Activated CD4-positive, alpha-beta T cell treated with anti-CD3 and anti-CD28 coated beads for 24 hours (primary cell): ENCODE measurements at regions not wholly inside any gene's neighbourhood (a gene's known extent, or its start where the extent isn't known, plus 50 kb on each side); places are given as distances from the start of the nearest gene placed in this dataset.

Experiments
- DNase-seq, 2 donors: peaks; one replicate each; pipeline ENCODE4 v3.0.0-alpha.2; 2020; ENCODE audit warnings: low read depth in 2 of 2

DNA sequence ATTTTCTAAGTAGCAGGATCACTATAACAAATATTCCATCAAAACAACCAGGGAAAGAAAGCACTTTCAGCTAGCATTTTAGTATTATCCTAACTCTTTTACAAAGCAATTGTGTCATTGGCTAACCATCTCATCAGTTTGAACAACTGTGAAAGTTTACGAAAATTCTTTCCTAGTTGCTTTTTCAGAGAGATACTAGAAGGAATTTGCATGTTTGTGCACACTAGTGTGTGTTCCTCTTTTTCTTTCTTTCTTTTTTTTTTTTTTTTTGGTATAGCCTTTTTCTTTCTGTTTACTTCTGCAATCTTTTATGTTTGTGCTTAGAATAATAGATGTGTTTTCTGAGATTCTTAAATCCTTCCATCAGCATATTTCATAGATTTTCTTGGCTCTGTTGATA lies 124.7 kb upstream of the SEMA6A start:
- DNase-seq = no peak

DNA sequence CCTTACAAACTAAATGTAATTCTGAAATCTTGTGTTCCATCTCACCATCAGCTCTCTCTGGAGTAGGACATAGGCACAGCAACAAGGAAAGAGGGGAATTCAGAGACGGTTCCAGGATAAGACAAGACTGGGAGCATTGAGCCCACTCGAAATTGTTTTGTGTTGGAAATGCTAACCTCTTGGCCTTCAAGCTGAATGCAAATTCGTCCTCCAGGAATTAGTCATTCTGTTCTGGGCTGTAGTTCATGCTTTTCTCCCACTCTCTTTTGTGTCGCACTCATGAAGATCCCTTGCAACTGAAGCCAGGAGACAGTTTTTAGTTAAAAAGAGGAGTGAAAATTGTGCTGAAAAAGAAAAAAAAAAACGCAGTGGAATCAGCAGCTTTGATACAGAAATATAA lies 121.7 kb upstream of the SEMA6A start:
- DNase-seq = no peak

DNA sequence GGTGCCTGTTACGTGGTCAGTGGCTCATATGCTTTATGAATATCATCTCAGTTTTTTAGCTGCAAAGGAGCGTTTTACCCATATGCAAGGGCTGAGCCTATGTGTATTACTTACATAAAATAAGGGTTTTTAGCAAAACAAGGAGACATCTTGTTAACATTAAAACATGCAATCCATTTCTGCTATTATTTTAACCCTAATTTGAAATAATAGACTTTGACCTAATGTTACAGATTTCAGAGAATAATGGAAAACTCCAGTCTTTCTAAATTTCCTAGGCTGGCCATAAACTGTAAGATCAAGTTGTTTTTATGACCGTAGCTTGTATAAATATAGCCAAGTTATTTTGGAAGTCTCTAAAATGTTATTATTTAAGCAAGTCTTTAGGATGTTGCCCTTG lies 121.1 kb upstream of the SEMA6A start:
- no peak for DNase-seq

DNA sequence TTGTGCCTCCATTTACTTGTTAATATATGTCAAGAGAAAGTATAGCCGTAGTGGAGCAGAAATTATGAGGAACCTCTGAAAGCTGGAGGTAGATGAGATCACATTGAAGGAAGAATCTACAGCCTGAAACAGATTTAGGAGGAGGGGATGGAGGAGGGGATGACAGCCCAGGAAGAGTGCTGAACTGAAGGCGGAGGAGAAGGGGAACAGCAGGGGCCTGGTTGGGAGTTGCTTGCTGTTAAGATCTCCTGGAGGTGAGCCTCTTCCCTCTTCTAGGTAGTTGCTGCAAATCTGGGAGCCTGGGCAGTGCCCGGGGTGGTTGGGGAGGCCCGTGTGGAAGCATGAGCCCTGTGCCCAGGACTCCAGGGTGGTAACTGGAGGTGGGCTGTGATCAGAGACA lies 111.8 kb upstream of the SEMA6A start:
- no peak for DNase-seq

DNA sequence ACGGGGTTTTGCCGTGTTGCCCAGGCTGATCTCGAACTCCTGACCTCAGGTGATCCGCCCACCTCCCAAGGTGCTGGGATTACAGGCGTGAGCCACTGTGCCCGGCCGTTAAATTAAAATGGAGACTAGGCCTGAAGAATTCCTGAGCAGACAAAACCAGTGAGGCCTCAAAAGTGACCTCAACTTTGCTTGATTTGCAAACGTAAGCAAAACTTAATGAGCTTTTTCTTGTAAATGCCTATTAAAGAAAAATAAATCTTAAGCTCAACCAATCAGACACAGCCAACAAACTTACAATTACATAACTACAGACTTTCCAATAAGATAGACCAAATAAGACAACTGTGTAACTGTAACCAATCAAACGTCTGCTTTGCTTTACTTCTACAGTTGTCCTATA lies 111.3 kb upstream of the SEMA6A start:
- DNase-seq = no peak

DNA sequence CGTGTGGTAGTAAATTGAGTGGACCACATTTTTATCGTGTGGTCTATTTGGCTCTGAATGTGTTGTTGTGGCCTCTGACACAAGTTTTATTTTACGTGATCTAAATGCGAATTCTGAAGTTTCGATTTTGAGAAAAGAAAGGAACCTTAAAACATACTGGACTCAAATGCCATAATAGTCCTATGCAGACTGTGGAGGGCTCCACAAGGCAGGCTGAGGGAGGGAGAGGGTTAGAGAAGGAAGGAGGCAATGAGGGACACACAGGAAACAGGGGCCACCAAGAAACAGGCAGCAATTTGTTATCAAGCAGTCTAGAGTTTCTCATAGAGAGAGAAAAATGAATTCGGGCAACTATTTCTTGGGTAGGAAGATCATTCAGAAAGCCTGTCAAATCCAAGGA lies 110.4 kb upstream of the SEMA6A start:
- DNase-seq = no peak

DNA sequence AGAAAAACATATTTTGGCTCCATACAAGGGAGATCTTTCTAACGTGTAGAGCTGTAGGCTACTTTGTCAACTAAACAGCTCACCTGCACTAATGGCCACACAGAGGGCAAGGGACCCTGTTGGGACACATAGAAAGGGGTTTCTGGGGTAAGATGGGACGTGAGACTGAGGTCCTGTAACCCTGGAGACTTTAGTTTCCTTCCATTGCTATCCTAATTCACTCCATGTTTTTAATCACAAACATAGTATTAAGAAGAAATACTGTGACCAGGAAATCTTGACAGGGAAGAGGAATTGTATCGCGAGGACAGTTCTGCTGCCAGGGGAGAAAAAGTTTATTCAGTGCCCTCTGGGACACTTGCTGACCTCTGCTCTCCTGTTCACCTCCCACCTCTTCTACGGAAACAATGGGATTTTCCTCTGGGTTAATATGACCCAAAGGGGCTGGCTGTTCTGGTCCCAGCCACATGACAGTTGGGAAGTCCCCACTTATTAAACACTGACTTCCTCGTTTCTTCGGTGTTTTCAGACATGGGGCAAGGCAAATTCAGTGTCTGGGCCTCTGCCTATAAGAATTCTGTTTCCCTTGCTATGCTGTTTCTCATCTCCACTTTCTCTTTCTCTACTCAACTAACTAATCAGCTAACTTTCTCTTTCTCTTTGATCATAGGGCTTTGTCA lies 106.9 kb upstream of the SEMA6A start:
- no peak for DNase-seq

DNA sequence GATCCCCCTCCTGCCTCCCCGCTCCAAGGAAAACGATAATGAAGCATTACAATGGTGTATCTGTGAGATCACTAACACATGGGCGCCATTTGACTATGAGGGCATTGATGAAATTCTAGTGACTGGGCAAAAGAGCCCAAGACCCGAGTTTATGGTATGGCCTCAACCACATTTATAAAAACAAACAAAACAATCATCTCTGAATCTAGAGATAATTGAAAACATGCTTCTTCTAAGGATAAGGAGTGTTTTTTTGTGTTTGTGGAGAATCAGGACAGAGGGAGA lies 100.9 kb upstream of the SEMA6A start:
- no peak for DNase-seq

DNA sequence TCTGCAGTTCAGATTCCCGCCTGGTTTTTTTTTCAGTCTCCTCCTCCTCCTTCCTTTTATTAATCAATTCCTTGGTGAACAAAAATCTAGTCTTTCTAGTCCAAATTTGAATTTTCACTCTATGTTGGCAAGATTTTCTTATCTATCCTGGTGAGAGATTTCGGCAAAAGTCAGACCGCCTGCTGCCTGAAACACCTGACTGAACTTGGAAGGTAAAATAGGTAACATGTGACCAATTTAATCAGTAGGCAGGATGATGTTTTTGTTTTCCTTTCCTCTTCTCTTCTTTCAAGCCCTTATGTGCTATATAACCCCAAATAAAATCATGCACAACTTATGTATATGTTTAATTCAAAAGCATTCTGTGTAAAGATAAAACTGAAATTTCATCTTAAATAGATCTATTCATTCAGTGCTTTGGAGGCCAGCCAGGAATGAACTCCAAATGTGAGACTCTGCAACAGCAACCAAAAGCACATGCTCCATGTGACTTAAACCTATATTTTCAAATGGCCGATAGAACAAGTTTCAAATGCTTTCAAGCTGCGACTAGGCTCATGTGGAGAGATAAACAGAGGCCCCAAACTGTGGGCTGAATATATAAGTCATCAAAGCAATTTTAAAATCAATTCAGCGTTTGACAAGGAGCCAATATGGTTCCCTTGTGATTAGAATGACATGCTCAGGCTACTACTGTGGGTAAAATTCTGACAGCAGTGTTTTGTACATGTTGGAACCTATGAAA lies 100.4 kb upstream of the SEMA6A start:
- DNase-seq = no peak

DNA sequence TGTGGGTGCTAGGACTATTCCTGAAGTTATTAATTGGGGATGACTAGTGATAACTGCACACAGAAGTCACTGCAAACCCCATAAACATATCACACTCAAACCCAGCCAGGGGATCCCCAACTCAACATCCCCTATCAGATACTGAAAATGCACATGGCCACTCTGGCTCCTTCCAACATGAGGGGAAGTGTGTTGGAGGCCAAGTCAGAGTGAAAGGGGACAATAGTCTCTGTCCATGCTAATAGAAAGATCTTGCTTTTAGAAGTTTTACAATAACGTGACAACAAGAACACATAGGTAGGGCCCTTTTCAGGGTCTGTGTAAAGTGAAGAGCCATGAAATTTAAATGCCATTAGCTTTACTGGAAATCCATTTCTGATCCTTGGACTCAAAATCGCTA lies 98.8 kb upstream of the SEMA6A start:
- no peak for DNase-seq

DNA sequence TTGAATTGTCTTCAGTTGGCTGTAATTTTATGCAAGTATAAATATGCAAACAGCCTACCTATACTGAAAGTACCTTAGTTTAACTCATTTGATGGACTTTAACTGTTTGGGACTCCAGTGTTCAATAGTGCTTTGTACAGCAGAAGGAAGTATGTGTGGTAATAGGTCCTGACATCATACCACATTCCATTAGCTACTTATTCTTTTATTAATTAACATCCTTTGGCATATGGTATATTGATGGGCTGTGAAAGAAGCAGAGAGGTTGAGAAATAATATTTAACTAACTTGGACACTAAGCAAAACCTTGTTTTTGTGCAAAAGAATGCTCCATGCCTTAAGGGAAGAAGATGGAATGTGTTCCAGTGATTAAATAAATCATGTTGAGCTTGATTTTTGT lies 97.6 kb upstream of the SEMA6A start:
- DNase-seq = no peak

DNA sequence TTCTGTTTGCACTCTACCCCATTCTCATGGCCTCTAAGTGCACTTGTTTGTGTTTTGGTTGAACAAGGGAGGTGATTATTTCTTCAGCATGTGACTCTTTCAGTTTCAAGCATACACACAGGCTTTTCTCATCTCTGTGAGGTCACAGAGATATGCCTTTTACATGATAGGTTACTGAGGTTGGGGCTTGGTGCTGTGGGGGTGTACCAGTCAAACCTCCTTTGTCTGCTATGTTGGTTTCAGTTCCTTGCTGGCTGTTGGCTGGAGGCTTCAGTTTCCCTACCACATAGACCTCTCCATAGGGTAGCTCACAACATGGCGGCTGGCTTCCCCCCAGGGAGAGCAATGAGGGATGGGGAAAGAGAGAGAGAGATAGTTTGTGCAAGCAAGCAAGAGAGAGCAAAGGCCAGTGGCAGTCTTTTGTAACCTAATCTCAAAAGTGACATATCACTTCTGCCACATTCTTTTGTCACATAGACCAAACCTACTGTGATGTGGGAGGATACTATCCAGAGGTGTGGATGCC lies 96.7 kb upstream of the SEMA6A start:
- no peak for DNase-seq

DNA sequence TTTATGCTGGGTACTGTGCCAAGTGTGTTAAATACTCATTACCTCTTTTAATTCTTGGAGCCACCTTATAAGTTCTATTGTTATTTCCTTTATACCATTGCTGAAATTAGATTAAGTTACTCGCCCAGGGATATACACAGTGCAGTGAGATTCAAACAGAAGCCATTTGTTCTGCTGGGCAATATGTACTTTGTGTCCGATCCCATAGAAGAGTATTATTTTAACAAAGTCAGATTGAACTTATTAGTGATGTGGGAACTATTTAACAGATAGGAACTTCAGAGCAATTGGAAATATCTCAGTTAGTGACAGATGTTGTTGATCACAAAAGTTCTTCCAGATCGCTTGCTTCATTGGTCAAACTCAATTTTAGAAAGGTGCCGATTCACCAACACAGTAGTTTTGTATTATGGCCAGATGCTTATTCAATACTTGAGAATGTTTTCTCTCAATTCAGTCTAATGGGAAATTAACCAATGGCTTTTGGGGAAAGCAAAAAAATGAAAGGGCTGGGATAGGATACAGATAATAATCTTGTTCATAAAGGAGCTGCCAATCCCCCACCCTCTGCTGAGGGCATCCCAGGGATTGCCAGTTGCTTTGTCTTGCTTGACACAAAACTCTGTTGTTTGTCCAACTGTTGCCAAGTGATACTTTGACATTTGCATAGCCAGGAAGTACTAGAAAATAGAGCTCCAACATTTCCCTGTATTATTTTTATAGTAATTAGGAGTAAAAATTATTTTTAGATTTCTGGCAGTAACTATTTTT lies 94.8 kb upstream of the SEMA6A start:
- no peak for DNase-seq

DNA sequence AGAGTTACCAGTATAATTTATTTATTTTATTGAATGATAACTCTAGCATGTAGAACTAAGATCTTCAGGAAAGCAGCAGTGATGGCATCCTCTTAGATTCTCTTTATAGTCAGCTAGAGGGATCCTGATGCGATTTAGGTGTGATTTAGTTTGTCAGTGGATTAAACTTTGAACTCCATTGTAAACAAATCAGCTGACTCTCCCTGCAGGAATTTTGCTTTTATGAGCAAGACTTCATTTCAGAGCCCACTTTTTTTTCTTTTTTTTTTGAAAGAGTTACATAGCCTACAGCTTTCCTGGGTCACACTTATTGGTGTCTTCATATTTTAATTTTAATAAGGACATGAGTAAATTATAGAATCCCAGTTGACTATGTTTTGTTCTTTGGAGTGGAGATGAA lies 93.8 kb upstream of the SEMA6A start:
- DNase-seq = no peak

DNA sequence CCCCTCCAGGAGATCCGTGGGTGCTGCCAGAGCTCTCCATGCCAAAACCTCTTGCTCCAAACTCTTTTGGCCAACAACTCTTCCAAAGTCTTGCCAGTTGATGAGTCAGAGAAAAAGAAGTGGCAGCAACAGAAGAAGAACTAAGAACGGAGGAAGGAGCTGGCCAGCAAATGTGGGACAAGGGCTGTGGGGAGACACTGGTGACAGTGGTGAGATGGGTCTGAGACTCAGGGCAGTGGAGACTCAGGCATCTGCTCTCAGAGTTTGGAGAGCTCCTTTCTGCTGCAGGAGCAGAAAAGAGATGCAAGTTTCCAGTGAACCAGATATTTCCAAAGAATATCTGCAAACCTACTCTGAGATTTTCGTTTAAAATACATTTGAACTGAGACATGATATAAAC lies 92.3 kb upstream of the SEMA6A start:
- no peak for DNase-seq

DNA sequence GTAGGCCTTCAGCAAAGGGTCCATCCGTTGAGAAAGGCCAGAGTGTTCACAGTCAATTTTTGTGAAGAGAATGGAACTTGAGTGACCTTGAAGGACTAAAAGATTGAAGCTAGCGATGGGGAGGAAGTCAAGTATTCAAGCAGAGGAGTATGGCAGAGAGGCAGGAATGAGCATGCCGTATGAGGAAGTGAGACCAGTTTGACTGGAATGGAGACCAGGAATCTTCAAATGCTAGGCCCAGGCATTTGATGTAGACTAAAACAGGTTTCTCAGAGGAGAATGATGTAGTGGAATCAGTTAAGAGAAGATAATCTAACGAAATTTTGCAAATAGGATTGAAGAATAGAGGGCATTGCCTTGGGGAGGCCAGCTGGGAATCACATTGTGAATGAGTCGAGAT lies 90.4 kb upstream of the SEMA6A start:
- DNase-seq = no peak

DNA sequence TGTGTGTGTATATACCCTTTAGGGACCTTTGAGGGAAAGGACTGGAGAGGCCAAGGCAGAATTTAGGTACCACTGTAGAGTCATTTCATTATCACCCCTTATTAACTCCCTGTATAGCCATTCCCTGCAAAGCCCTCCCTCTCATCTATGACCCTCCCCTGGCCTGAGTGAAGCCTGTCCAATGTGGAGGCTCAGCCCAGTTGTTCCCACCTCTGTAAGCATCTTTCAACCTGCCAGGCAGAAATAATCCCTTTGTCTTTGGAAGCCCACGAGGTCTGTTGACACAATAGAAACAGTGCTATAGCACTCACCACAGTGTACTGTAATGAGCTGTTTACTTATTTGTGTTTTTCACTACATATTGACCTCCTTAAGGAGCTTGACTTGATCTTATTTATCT lies 88.5 kb upstream of the SEMA6A start:
- no peak for DNase-seq

DNA sequence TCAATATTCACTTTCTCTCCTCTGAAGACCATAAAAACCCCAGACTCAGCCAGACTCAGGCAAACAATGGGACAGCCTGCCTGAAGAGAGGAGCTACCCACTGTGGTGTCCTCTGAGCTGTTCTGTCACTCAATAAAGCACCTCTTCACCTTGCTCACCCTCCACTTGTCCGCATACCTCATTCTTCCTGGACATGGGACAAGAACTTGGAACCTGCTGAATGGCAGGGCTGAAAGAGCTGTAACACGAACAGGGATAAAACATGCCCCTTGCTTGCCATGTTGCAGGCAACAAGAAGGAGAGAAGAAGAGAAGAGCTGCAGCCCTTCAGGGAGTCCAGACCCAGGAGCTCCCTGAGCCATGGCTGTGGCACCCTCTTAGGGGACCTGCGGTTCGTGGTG lies 86.8 kb upstream of the SEMA6A start:
- DNase-seq = no peak

DNA sequence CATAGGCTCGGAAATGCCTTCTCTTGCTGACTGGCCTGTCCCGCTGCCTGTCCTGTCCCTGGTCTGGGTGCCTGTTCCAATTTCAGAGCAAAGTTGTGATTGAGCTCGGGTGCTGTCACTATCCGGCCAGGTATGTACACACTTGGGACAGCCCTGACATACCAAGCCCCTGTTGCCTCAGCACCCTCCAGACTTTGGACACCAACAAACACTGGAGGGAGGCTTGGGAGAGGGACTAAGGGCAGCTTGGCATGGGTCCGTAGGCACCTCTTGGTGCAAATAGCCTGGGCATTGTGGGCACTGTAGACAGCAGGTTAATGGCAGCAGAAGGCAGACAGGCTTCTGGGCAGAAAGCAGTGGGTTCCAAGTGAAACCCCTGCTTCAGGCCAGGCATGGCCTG lies 86.3 kb upstream of the SEMA6A start:
- DNase-seq = no peak

DNA sequence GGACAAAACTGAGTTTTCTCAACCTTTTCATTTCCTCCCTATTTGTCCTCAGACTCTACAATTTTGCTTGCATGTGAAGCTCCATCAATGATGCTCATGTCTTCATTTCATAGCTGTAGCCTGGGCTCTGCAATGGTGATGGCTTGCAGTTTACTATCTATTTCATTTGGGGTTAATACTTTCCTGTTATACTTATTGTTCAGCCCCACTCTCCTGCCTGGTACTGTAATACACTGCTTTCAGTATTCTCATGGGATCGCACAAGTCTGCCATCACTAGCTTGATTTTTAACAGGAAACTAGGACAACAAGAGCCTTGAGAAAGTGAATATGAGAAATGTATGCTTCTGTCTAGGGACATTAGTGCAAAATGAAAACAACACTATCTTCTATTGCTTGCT lies 84.2 kb upstream of the SEMA6A start:
- no peak for DNase-seq

DNA sequence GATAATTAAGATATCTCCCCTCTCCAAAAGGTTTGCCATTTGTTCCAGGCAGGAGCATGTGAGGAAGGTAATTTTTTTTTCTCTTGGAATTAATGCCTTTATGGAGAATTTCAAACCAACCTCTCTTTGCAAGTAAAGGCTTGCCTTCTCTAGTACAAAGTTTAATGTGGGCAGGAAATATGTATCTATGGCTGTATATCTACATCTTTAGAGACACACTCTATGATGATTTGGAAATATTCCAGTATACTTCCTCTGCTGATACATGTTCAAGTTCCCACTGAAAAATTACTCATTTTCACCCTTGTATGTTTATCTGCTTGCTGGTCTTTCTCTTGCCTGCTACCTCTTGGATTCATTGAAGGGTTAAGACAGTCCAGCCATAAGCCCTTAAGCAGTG lies 83.5 kb upstream of the SEMA6A start:
- DNase-seq = no peak

DNA sequence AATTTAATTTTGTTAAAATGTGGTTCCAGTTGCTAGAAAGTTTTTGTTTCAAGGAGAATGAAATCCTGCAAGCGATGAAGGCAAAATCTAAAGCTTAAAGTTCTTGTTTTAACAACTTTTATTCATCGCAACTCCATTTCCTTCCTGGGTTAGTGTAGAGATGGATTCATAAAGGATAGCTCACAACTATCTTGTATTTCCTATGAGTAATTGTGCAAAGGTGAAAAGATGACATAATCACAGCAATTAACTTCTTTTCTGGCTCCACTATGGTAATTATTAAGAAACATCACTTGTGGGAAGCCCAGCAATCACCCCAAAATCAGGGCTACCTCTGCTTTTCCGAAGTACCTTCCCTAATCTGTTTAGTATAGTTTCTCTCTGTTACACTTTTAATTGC lies 80.8 kb upstream of the SEMA6A start:
- DNase-seq = no peak

DNA sequence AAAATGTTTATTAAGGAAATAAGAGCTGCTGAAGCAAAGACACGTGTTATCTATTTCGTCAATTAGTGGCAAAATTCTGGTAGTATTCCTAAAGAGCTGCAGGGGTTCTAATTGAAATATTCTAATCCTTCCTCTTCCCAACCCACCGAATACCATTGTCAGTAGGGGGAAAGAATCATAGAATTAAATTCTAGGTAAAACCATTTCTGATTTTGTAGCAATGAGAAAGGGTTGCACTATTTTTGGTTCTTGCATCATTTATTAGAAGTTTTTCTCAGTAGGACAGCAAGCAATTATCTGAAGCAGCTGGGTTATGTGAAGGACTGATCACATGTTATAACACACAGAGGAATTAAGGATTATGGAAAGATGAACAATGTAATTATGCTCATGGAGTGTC lies 80.3 kb upstream of the SEMA6A start:
- DNase-seq = no peak
